Loucy (cell line): ENCODE measurements at regions not wholly inside any gene's neighbourhood (a gene's known extent, or its start where the extent isn't known, plus 50 kb on each side); places are given as distances from the start of the nearest gene placed in this dataset.

Source experiments
- EZH2phosphoT487 ChIP-seq: fragments of 200-600 bp; IDR thresholded peaks from 2 replicates; pipeline ENCODE4 v1.6.1; 2018; ENCODE audit warnings: antibody characterized with exemption, mild to moderate bottlenecking, moderate library complexity, borderline replicate concordance
- TF ChIP-seq, protein P1 (sequence below): fragments of 200-600 bp; sonication (generic); conservative IDR thresholded peaks from 2 replicates; pipeline ENCODE4 v1.5.1; 2014; ENCODE audit warnings: mild to moderate bottlenecking, antibody characterized with exemption, low read length

DNA sequence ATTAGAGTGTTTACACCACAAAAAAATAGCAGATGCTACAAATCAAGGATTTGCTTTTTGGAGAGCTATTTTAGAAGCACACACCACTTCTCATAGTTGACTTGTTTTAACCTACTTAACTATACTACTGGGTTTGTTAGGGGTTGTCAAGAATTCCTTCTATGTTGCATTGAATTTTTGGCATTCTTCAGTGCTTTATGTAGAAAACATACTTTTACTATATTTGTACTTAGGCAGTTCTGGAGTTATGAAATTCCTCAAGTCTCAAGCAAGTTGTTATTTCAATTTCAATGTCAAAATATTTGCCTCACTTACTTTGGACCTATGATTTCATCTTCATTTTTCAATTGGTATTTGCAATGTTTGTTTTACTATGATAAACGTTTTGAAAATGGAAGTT lies 449.6 kb downstream of the GLUD2 start:
- TF ChIP-seq, protein P1, sequence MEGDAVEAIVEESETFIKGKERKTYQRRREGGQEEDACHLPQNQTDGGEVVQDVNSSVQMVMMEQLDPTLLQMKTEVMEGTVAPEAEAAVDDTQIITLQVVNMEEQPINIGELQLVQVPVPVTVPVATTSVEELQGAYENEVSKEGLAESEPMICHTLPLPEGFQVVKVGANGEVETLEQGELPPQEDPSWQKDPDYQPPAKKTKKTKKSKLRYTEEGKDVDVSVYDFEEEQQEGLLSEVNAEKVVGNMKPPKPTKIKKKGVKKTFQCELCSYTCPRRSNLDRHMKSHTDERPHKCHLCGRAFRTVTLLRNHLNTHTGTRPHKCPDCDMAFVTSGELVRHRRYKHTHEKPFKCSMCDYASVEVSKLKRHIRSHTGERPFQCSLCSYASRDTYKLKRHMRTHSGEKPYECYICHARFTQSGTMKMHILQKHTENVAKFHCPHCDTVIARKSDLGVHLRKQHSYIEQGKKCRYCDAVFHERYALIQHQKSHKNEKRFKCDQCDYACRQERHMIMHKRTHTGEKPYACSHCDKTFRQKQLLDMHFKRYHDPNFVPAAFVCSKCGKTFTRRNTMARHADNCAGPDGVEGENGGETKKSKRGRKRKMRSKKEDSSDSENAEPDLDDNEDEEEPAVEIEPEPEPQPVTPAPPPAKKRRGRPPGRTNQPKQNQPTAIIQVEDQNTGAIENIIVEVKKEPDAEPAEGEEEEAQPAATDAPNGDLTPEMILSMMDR, result no peak
- TF ChIP-seq EZH2phosphoT487, result no peak
